Upper lobe of right lung (tissue), 1 donor: ENCODE measurements at regions not wholly inside any gene's neighbourhood (a gene's known extent, or its start where the extent isn't known, plus 50 kb on each side); places are given as distances from the start of the nearest gene placed in this dataset.

Experiments
- ATAC-seq: fragments of 200-7000 bp; cut with Tn5 transposase; one replicate; pipeline ENCODE4 v1.9.1; 2020; ENCODE audit warnings: mild to moderate bottlenecking, moderate library complexity
- DNase-seq: peaks from one replicate; pipeline ENCODE4 v3.0.0-alpha.2; 2020
- H3K27ac ChIP-seq: fragments of 200-600 bp; one replicate; pipeline ENCODE4 v1.8.0; 2022
- H3K27me3 ChIP-seq: fragments of 200-600 bp; one replicate; pipeline ENCODE4 v1.8.0; 2022; ENCODE audit warnings: mild to moderate bottlenecking
- H3K36me3 ChIP-seq: fragments of 200-600 bp; one replicate; pipeline ENCODE4 v1.8.0; 2022
- H3K4me1 ChIP-seq: fragments of 200-600 bp; one replicate; pipeline ENCODE4 v1.8.0; 2022
- H3K4me3 ChIP-seq: fragments of 200-600 bp; one replicate; pipeline ENCODE4 v1.8.0; 2022; ENCODE audit warnings: mild to moderate bottlenecking
- H3K9me3 ChIP-seq: fragments of 200-600 bp; one replicate; pipeline ENCODE4 v1.8.0; 2022
- CTCF ChIP-seq: fragments of 200-600 bp; IDR thresholded peaks from one replicate; pipeline ENCODE4 v1.8.0; 2022; ENCODE audit warnings: antibody characterized with exemption
- intact Hi-C: fragments of 100-400 bp; cut with DNase I; formaldehyde crosslinking; loops from one replicate; pipeline ENCODE4 v1.11.0; 2022
- donor health status: DM: no; HTN: yes; CAD: no; lungs with severe emphysema.

- H3K36me3 ChIP-seq = no peaks in the 10 kb centered on the region
- intact Hi-C loops = no loop called here
- ATAC-seq = no peak
- H3K27me3 ChIP-seq = no peaks in the 10 kb centered on the region
- no peak overlapping the region for H3K4me3 ChIP-seq
- no peak overlapping the region for H3K27ac ChIP-seq
- no peaks in the 10 kb centered on the region for H3K4me1 ChIP-seq
- DNase-seq = no peak
- H3K9me3 ChIP-seq = no peaks in the 10 kb centered on the region
- no peak for TF ChIP-seq CTCF
These were observed 106.2 kb upstream of the PTCHD1 start for GRCh38 chrX:23228454-23228853.

- TF ChIP-seq CTCF = no peak
- no peak overlapping the region for H3K27ac ChIP-seq
- no peaks in the 10 kb centered on the region for H3K4me1 ChIP-seq
- no peaks in the 10 kb centered on the region for H3K27me3 ChIP-seq
- intact Hi-C loops = no loop called here
- DNase-seq (no peak), ATAC-seq (peak; percentile 80)
- H3K9me3 ChIP-seq = no peaks in the 10 kb centered on the region
- no peak overlapping the region for H3K4me3 ChIP-seq
- H3K36me3 ChIP-seq = no peaks in the 10 kb centered on the region
These were observed 105.7 kb upstream of the PTCHD1 start for GRCh38 chrX:23228950-23229448.

DNA sequence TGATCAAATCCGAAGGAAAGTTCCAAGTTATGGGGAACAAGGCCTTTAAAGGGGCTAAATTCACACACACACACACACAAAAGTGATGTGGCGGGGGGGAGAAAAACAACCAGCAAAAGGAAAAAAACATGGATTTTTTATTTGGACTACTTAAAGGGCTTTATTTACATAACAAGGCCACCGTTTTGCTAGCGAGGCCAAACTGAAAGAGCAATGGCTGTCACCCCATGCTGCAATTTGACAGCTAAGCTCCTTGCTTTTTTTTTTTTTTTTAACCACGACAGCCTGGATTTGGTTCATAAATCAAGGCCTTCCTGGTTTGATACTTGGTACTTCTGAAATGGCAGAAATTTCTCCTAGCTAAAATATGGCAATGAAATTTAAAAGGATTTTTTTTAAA, 99.6 kb upstream of the PTCHD1 start:
- H3K4me1 ChIP-seq = no peaks in the 10 kb centered on the region
- H3K9me3 ChIP-seq = no peaks in the 10 kb centered on the region
- no peak for TF ChIP-seq CTCF
- H3K27ac ChIP-seq = no peak overlapping the region
- H3K4me3 ChIP-seq = no peak overlapping the region
- intact Hi-C loops = no loop called here
- H3K27me3 ChIP-seq = no peaks in the 10 kb centered on the region
- ATAC-seq = no peak
- DNase-seq = no peak
- no peaks in the 10 kb centered on the region for H3K36me3 ChIP-seq

DNA sequence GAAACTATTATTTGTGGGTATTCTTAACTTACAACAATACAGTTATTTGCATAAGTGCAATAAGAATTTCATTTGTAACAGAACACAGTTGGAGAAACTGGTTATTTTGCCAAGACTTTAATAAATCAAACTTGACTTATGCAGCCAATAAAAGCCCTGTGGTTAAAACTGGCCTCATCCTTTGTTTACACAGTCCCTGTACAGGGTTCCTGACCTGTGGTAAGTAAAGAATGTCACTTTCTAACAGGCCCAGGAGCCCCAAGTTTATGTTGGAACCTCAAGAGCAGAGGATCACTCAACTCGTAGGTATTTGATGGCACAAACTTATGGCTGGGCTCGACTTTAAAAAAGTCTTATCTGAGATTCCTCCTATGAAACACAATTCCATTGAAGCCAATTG, 88.6 kb upstream of the PTCHD1 start:
- Histone ChIP-seq H3K4me3 (no peak overlapping the region), H3K27ac (no peak overlapping the region), H3K4me1 (no peaks in the 10 kb centered on the region), H3K27me3 (no peaks in the 10 kb centered on the region), H3K36me3 (no peaks in the 10 kb centered on the region), H3K9me3 (no peaks in the 10 kb centered on the region)
- intact Hi-C loops = no loop called here
- ATAC-seq (no peak), DNase-seq (no peak)
- no peak for TF ChIP-seq CTCF

DNA sequence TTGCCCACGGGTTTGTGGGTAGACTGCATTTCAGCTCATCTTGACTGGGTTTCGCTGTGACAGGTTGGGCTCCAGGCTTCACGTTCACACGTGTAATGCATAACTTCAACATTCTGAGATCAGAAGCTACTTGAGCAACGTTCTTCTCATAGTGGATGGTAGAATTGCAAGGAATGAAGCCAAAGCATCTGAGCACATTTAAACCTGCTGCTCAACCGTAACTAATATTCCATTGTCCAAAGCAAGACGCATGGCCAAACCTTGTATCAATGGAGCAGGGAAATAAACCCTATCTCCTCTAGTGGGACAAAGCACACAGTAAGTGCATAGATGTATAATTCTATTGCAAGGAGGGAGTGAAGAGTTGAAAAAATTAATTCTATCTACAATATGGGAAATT, 86.5 kb upstream of the PTCHD1 start:
- no peaks in the 10 kb centered on the region for H3K27me3 ChIP-seq
- H3K36me3 ChIP-seq = no peaks in the 10 kb centered on the region
- no peak for DNase-seq
- no peak overlapping the region for H3K4me3 ChIP-seq
- no peak overlapping the region for H3K27ac ChIP-seq
- no peak for ATAC-seq
- no peak for TF ChIP-seq CTCF
- H3K4me1 ChIP-seq = no peaks in the 10 kb centered on the region
- H3K9me3 ChIP-seq = no peaks in the 10 kb centered on the region
- intact Hi-C loops = no loop called here

- DNase-seq = no peak
- intact Hi-C loops = no loop called here
- TF ChIP-seq CTCF = no peak
These were observed 83.6 kb upstream of the PTCHD1 start for GRCh38 chrX:23251043-23251442.

More at GRCh38 chrX:23251043-23251442, 83.6 kb upstream of the PTCHD1 start:
- no peak overlapping the region for H3K4me3 ChIP-seq
- no peaks in the 10 kb centered on the region for H3K4me1 ChIP-seq
- no peaks in the 10 kb centered on the region for H3K9me3 ChIP-seq
- ATAC-seq = no peak
- no peaks in the 10 kb centered on the region for H3K27me3 ChIP-seq
- no peak overlapping the region for H3K27ac ChIP-seq
- no peaks in the 10 kb centered on the region for H3K36me3 ChIP-seq
